ENCODE measurements at regions not wholly inside any gene's neighbourhood (a gene's known extent, or its start where the extent isn't known, plus 50 kb on each side); places are given as distances from the start of the nearest gene placed in this dataset.

GRCh38 chr16:86089991-86090390 lies 191.0 kb downstream of the IRF8 start:
- DNase-seq (ENCODE audit: low spot score) = no peak

GRCh38 chr16:86090461-86091170 lies 191.7 kb downstream of the IRF8 start:
- DNase-seq (ENCODE audit: low spot score) = no peak

GRCh38 chr16:86091976-86092375 lies 193.0 kb downstream of the IRF8 start:
- DNase-seq (ENCODE audit: low spot score) = no peak

- no peak for DNase-seq (ENCODE audit: low spot score)
Observed at GRCh38 chr16:86092586-86093480, 193.9 kb downstream of the IRF8 start.

GRCh38 chr16:86093801-86094750 lies 195.1 kb downstream of the IRF8 start:
- no peak for DNase-seq (ENCODE audit: low spot score)

GRCh38 chr16:86095131-86095752 lies 196.3 kb downstream of the IRF8 start:
- DNase-seq (ENCODE audit: low spot score) = no peak

- no peak for DNase-seq (ENCODE audit: low spot score)
Observed at GRCh38 chr16:86095906-86096485, 197.0 kb downstream of the IRF8 start.

GRCh38 chr16:86096850-86097249 lies 197.9 kb downstream of the IRF8 start:
- no peak for DNase-seq (ENCODE audit: low spot score)

- no peak for DNase-seq (ENCODE audit: low spot score)
Observed at GRCh38 chr16:86099326-86099725, 200.4 kb downstream of the IRF8 start.

- DNase-seq (ENCODE audit: low spot score) = no peak
Observed at GRCh38 chr16:86100205-86101136, 201.5 kb downstream of the IRF8 start.

GRCh38 chr16:86101137-86101896 lies 202.4 kb downstream of the IRF8 start:
- DNase-seq (ENCODE audit: low spot score) = no peak

- no peak for DNase-seq (ENCODE audit: low spot score)
Observed at GRCh38 chr16:86101897-86102157, 202.9 kb downstream of the IRF8 start.

GRCh38 chr16:86103320-86103719 lies 204.4 kb downstream of the IRF8 start:
- DNase-seq (ENCODE audit: low spot score) = no peak

GRCh38 chr16:86104537-86105048 lies 205.6 kb downstream of the IRF8 start:
- DNase-seq (ENCODE audit: low spot score) = no peak

- no peak for DNase-seq (ENCODE audit: low spot score)
Observed at GRCh38 chr16:86107215-86107825, 208.4 kb downstream of the IRF8 start.

GRCh38 chr16:86108062-86108461 lies 209.1 kb downstream of the IRF8 start:
- no peak for DNase-seq (ENCODE audit: low spot score)

GRCh38 chr16:86110134-86110533 lies 211.2 kb downstream of the IRF8 start:
- no peak for DNase-seq (ENCODE audit: low spot score)

GRCh38 chr16:86110726-86111125 lies 211.8 kb downstream of the IRF8 start:
- DNase-seq (ENCODE audit: low spot score) = no peak

GRCh38 chr16:86112178-86112577 lies 213.2 kb downstream of the IRF8 start:
- DNase-seq (ENCODE audit: low spot score) = no peak
